Ishikawa (cell line): ENCODE measurements at regions not wholly inside any gene's neighbourhood (a gene's known extent, or its start where the extent isn't known, plus 50 kb on each side); places are given as distances from the start of the nearest gene placed in this dataset.

Experiments used
- CEBPB ChIP-seq: IDR thresholded peaks from 2 replicates; pipeline ENCODE4 v1.6.1; 2012
- CREB1 ChIP-seq: IDR thresholded peaks from 2 replicates; pipeline ENCODE4 v1.6.1; 2012; ENCODE audit warnings: low read depth
- EGR1 ChIP-seq: IDR thresholded peaks from 2 replicates; pipeline ENCODE4 v1.6.1; 2012
- EP300 ChIP-seq: IDR thresholded peaks from 2 replicates; pipeline ENCODE4 v1.6.1; 2012; ENCODE audit warnings: borderline replicate concordance
- FOXM1 ChIP-seq: IDR thresholded peaks from 2 replicates; pipeline ENCODE4 v1.6.1; 2012; ENCODE audit warnings: low read depth, borderline replicate concordance
- MAX ChIP-seq: IDR thresholded peaks from 2 replicates; pipeline ENCODE4 v1.6.1; 2012
- NFIC ChIP-seq: IDR thresholded peaks from 2 replicates; pipeline ENCODE4 v1.6.1; 2012
- RAD21 ChIP-seq: IDR thresholded peaks from 2 replicates; pipeline ENCODE4 v1.6.1; 2012; ENCODE audit warnings: low read depth
- REST ChIP-seq: IDR thresholded peaks from 2 replicates; pipeline ENCODE4 v1.6.1; 2012; ENCODE audit warnings: low read depth, mild to moderate bottlenecking
- TAF1 ChIP-seq: IDR thresholded peaks from 2 replicates; pipeline ENCODE4 v1.6.1; 2012; ENCODE audit warnings: low read depth, mild to moderate bottlenecking
- TCF12 ChIP-seq: IDR thresholded peaks from 2 replicates; pipeline ENCODE4 v1.6.1; 2012; ENCODE audit warnings: low read depth
- TEAD4 ChIP-seq: IDR thresholded peaks from 2 replicates; pipeline ENCODE4 v1.6.1; 2012
- USF1 ChIP-seq: IDR thresholded peaks from 2 replicates; pipeline ENCODE4 v1.6.1; 2012
- YY1 ChIP-seq: IDR thresholded peaks from 2 replicates; pipeline ENCODE4 v1.6.1; 2012; ENCODE audit warnings: low read depth
- ZBTB7A ChIP-seq: IDR thresholded peaks from 2 replicates; pipeline ENCODE4 v1.6.1; 2012; ENCODE audit warnings: low read depth

- TF ChIP-seq REST (no peak), TAF1 (no peak), FOXM1 (no peak), ZBTB7A (no peak), USF1 (no peak), CREB1 (no peak), TEAD4 (no peak), TCF12 (no peak), CEBPB (no peak), YY1 (no peak), EP300 (no peak), NFIC (no peak), RAD21 (no peak), MAX (no peak), EGR1 (no peak)
Observed at GRCh38 chr13:24065176-24065575, 95.3 kb upstream of the SPATA13 start.

GRCh38 chr13:24066405-24067295 is 93.9 kb upstream of the SPATA13 start:
- TF ChIP-seq TAF1 (no peak), USF1 (no peak), TCF12 (no peak), YY1 (no peak), NFIC (no peak), ZBTB7A (no peak), EP300 (no peak), EGR1 (no peak), FOXM1 (no peak), TEAD4 (no peak), REST (no peak), RAD21 (no peak), MAX (no peak), CREB1 (no peak), CEBPB (no peak)

- no peak for TF ChIP-seq MAX
- no peak for TF ChIP-seq TEAD4
- no peak for TF ChIP-seq YY1
- TF ChIP-seq RAD21: no peak
- no peak for TF ChIP-seq ZBTB7A
- TF ChIP-seq FOXM1: no peak
- no peak for TF ChIP-seq EGR1
- no peak for TF ChIP-seq CREB1
- no peak for TF ChIP-seq REST
Observed at GRCh38 chr13:24068472-24068871, 92.0 kb upstream of the SPATA13 start.

GRCh38 chr13:24071016-24071415 is 89.5 kb upstream of the SPATA13 start:
- TF ChIP-seq MAX (no peak), CREB1 (no peak), USF1 (no peak), EP300 (no peak), TCF12 (no peak), NFIC (no peak), ZBTB7A (no peak)
